Heart left ventricle (tissue), 13 donors: ENCODE measurements at regions not wholly inside any gene's neighbourhood (a gene's known extent, or its start where the extent isn't known, plus 50 kb on each side); places are given as distances from the start of the nearest gene placed in this dataset.

Source experiments
- CTCF ChIP-seq, 12 donors: fragments of 200-600 bp; sonication (generic) in 4 of 12; IDR thresholded peaks; one replicate each; pipeline versions ENCODE4 v1.5.0 to v1.8.0; 2018 to 2022; ENCODE audit warnings: antibody characterized with exemption in 12 of 12, mild to moderate bottlenecking in 5 of 12
- POLR2A ChIP-seq, 2 donors: fragments of 450-650 bp; IDR thresholded peaks; one replicate each; pipeline ENCODE4 v1.6.1; 2017; ENCODE audit warnings: antibody characterized with exemption in 2 of 2, mild to moderate bottlenecking in 2 of 2, moderate library complexity in 2 of 2
- donor health status: ischemic (EF 13 %, LVEDD 7.1; RV severe dilation, severe dysfunction).
- donor health status: DM: no; HTN: yes; CAD: no.
- donor health status: DM: no; HTN: no; CAD: no.
- donor health status: ischemic (EF 25% LVEDD 6.9; RV normal size, moderate dysfunction).
- donor health status: ischemic (EF 25% LVEDD 5.7; RV mildly dilated, moderate dysfunction).
- donor health status: ischemic (EF 35%, LVEDD 5.7; RV mildly dilated, moderate dysfunction).
- donor health status: nonischemic (EF 11% LVEDD 7.7; RV severe dilation, severe dysfunction).
- donor health status: DM: yes; HTN: yes; CAD: no.
- donor health status: PGD.
- donor health status: ischemic (EF 29% LVEDD 5.4; RV normal size, mild dysfunction).
- donor health status: nonischemic (EF 23%, LVEDD 6.1; RV moderate dilation, normal function).

GRCh38 chr11:94675813-94676212, 92.3 kb upstream of the AMOTL1 start:
- TF ChIP-seq POLR2A (IDR thresholded peaks at IDR 0.05), result no peak
- TF ChIP-seq CTCF (IDR thresholded peaks at IDR 0.05), result no peak
